ENCODE measurements at regions not wholly inside any gene's neighbourhood (a gene's known extent, or its start where the extent isn't known, plus 50 kb on each side); places are given as distances from the start of the nearest gene placed in this dataset.

DNA sequence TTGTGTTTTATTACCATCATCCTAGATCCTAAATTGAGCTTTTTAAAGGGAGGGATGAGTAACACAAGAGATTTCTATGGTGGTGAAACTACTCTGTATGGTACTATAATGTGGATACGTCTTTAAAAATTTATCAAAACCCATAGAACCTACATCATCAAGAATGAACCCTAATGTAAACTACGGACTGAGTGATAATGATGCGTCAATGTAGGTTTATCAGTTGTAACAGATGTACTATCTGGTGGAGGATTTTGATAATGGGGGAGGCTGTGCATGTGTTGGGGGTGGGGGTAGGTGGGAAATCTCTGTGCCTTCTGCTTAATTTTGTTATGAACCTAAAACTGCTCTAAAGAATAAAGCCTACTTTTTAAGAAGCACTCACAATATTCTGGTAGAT, 724.1 kb upstream of the SOX9 start:
- no peak for TF ChIP-seq POLR2A (IDR thresholded peaks at IDR 0.05)
- TF ChIP-seq, protein P1, sequence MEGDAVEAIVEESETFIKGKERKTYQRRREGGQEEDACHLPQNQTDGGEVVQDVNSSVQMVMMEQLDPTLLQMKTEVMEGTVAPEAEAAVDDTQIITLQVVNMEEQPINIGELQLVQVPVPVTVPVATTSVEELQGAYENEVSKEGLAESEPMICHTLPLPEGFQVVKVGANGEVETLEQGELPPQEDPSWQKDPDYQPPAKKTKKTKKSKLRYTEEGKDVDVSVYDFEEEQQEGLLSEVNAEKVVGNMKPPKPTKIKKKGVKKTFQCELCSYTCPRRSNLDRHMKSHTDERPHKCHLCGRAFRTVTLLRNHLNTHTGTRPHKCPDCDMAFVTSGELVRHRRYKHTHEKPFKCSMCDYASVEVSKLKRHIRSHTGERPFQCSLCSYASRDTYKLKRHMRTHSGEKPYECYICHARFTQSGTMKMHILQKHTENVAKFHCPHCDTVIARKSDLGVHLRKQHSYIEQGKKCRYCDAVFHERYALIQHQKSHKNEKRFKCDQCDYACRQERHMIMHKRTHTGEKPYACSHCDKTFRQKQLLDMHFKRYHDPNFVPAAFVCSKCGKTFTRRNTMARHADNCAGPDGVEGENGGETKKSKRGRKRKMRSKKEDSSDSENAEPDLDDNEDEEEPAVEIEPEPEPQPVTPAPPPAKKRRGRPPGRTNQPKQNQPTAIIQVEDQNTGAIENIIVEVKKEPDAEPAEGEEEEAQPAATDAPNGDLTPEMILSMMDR (IDR thresholded peaks at IDR 0.05): no peak

All from vagina (tissue), 2 donors.